Naive thymus-derived CD4-positive, alpha-beta T cell (primary cell): ENCODE measurements at regions not wholly inside any gene's neighbourhood (a gene's known extent, or its start where the extent isn't known, plus 50 kb on each side); places are given as distances from the start of the nearest gene placed in this dataset.

Experiments
- ATAC-seq: fragments of 150-1000 bp; cut with Tn5 transposase; 2 replicates; pipeline ENCODE4 v1.10.0; 2021; ENCODE audit warnings: mild to moderate bottlenecking, moderate library complexity
- CTCF ChIA-PET: fragments of 350-600 bp; sonication (Branson Sonifier 250); formaldehyde crosslinking; loops from one replicate; lab custom pipeline; 2021; ENCODE audit warnings: antibody characterized with exemption; lab: Charles Lee
- POLR2A ChIA-PET: fragments of 350-600 bp; sonication (Branson Sonifier 250); formaldehyde crosslinking; loops from one replicate; lab custom pipeline; 2021; ENCODE audit warnings: antibody characterized with exemption, inconsistent platforms; lab: Charles Lee
- DNase-seq, 9 donors: peaks; one replicate each; pipeline versions ENCODE4 v3.0.0 to v3.0.0-alpha.2; 2020 to 2022; ENCODE audit warnings: mixed read lengths in 1 of 9
- H3K27ac ChIP-seq: one replicate; pipeline ENCODE4 v1.7.0; 2013; ENCODE audit warnings: mild to moderate bottlenecking, low read depth, low read length, moderate library complexity
- H3K27me3 ChIP-seq, 2 donors: one replicate each; pipeline ENCODE4 v1.7.0; 2013; ENCODE audit warnings: low read length in 2 of 2, mild to moderate bottlenecking in 2 of 2, moderate library complexity in 2 of 2; ENCODE audit not compliant: control insufficient read depth in 2 of 2, insufficient read depth in 2 of 2
- H3K36me3 ChIP-seq, 3 experiments: 1 replicate in 2 of 3; 2 replicates in 1 of 3; pipeline ENCODE4 v1.7.0; 2013; ENCODE audit warnings: low read length in 3 of 3, mild to moderate bottlenecking in 3 of 3, moderate library complexity in 1 of 3; ENCODE audit not compliant: insufficient read depth in 3 of 3, control insufficient read depth in 2 of 3
- H3K4me1 ChIP-seq, 2 donors: one replicate each; pipeline ENCODE4 v1.7.0; 2013; ENCODE audit warnings: low read length in 2 of 2, mild to moderate bottlenecking in 2 of 2, moderate library complexity in 1 of 2; ENCODE audit not compliant: control insufficient read depth in 2 of 2, insufficient read depth in 2 of 2
- H3K4me3 ChIP-seq: 2 replicates; pipeline ENCODE4 v1.7.0; 2013; ENCODE audit warnings: mild to moderate bottlenecking, low read length
- H3K9me3 ChIP-seq, 3 experiments: 1 replicate in 2 of 3; 2 replicates in 1 of 3; pipeline ENCODE4 v1.7.0; 2013; ENCODE audit warnings: low read length in 3 of 3; ENCODE audit not compliant: control insufficient read depth in 2 of 3
- H3K27ac Mint-ChIP-seq, 9 donors: one replicate each; pipeline ENCODE4 v1.8.0; 2020 to 2022; ENCODE audit warnings: mixed read lengths in 9 of 9, mild to moderate bottlenecking in 8 of 9, moderate library complexity in 5 of 9, inconsistent platforms in 2 of 9
- H3K27me3 Mint-ChIP-seq, 5 donors: one replicate each; pipeline ENCODE4 v1.8.0; 2021 to 2022; ENCODE audit warnings: mixed read lengths in 5 of 5, mild to moderate bottlenecking in 1 of 5
- H3K36me3 Mint-ChIP-seq, 5 donors: one replicate each; pipeline ENCODE4 v1.8.0; 2020 to 2022; ENCODE audit warnings: mixed read lengths in 5 of 5, mild to moderate bottlenecking in 3 of 5, inconsistent platforms in 1 of 5
- H3K4me1 Mint-ChIP-seq, 7 donors: one replicate each; pipeline ENCODE4 v1.8.0; 2020 to 2022; ENCODE audit warnings: mixed read lengths in 7 of 7, mild to moderate bottlenecking in 3 of 7, inconsistent platforms in 1 of 7
- H3K4me3 Mint-ChIP-seq, 10 donors: one replicate each; pipeline ENCODE4 v1.8.0; 2020 to 2022; ENCODE audit warnings: mild to moderate bottlenecking in 10 of 10, mixed read lengths in 10 of 10, moderate library complexity in 6 of 10, inconsistent platforms in 2 of 10
- H3K9me3 Mint-ChIP-seq, 11 donors: one replicate each; pipeline ENCODE4 v1.8.0; 2020 to 2022; ENCODE audit warnings: mixed read lengths in 11 of 11, mild to moderate bottlenecking in 4 of 11, inconsistent platforms in 1 of 11, moderate library complexity in 1 of 11
- intact Hi-C, 2 donors: fragments of 100-400 bp; cut with micrococcal nuclease; formaldehyde crosslinking; loops; one replicate each; pipeline ENCODE4 v1.15.1; 2023

GRCh38 chr9:84101964-84102632 is 121.5 kb downstream of the RMI1 start:
- POLR2A ChIA-PET, result interaction anchor here (0.8 kb wide), 1 partner anchor 37 kb away, joined by 3 read pairs; no protein-coding TSS in a partner anchor
- H3K9me3 ChIP-seq, result no peaks in the 10 kb centered on the region
- ATAC-seq, result no peak

GRCh38 chr9:84103651-84104377 is 123.2 kb downstream of the RMI1 start:
- Histone ChIP-seq H3K4me1 (peaks cover 0 to 7% of the 10 kb centered on the region in 2 donors), H3K27me3 (peaks cover 0 to 7% of the 10 kb centered on the region in 2 donors), H3K27ac (no peak overlapping the region), H3K36me3 (no peaks in the 10 kb centered on the region), H3K4me3 (no peak overlapping the region), H3K9me3 (no peaks in the 10 kb centered on the region)
- H3K27ac Mint-ChIP-seq, result no peak overlapping the region
- H3K36me3 Mint-ChIP-seq, result peaks cover 0 to 4% (median 0%) of the 10 kb centered on the region in 5 donors
- peaks cover 44 to 61% (median 56%) of the 10 kb centered on the region in 5 donors for H3K27me3 Mint-ChIP-seq
- CTCF ChIA-PET, result no interaction called here
- DNase-seq, result no peak
- no peak for ATAC-seq
- peaks cover 12 to 24% (median 17%) of the 10 kb centered on the region in 7 donors for H3K4me1 Mint-ChIP-seq
- no peak overlapping the region for H3K4me3 Mint-ChIP-seq
- POLR2A ChIA-PET, result no interaction called here
- H3K9me3 Mint-ChIP-seq, result peaks cover 0 to 6% (median 0%) of the 10 kb centered on the region in 11 donors
- intact Hi-C loops, result no loop called here

More at GRCh38 chr9:84101964-84102632, 121.5 kb downstream of the RMI1 start:
- Histone ChIP-seq H3K27ac (no peak overlapping the region), H3K36me3 (no peaks in the 10 kb centered on the region), H3K4me3 (no peak overlapping the region), H3K4me1 (no peaks in the 10 kb centered on the region), H3K27me3 (peaks cover 0 to 3% of the 10 kb centered on the region in 2 donors)
- CTCF ChIA-PET, result interaction anchor here (0.9 kb wide), 1 partner anchor 165 kb away, joined by 7 read pairs; no protein-coding TSS in a partner anchor
- H3K27ac Mint-ChIP-seq, result no peak overlapping the region
- peaks cover 0 to 6% (median 0%) of the 10 kb centered on the region in 11 donors for H3K9me3 Mint-ChIP-seq
- H3K4me3 Mint-ChIP-seq, result no peak overlapping the region
- H3K4me1 Mint-ChIP-seq, result peaks cover 0 to 7% (median 1%) of the 10 kb centered on the region in 7 donors
- intact Hi-C loops, result no loop called here
- H3K36me3 Mint-ChIP-seq, result peaks cover 0 to 4% (median 0%) of the 10 kb centered on the region in 5 donors
- peaks cover 41 to 61% (median 51%) of the 10 kb centered on the region in 5 donors for H3K27me3 Mint-ChIP-seq
- DNase-seq, result no peak

- intact Hi-C loops, result no loop called here
- H3K9me3 Mint-ChIP-seq, result peaks cover 0 to 6% (median 0%) of the 10 kb centered on the region in 11 donors
- CTCF ChIA-PET, result no interaction called here
- no peak for DNase-seq
- Histone ChIP-seq H3K4me1 (peaks cover 0 to 7% of the 10 kb centered on the region in 2 donors), H3K27ac (no peak overlapping the region), H3K27me3 (peaks cover 0 to 4% of the 10 kb centered on the region in 2 donors), H3K9me3 (no peaks in the 10 kb centered on the region), H3K4me3 (no peak overlapping the region), H3K36me3 (no peaks in the 10 kb centered on the region)
- no peaks in the 10 kb centered on the region for H3K36me3 Mint-ChIP-seq
- no peak overlapping the region for H3K27ac Mint-ChIP-seq
- no peak for ATAC-seq
- H3K4me1 Mint-ChIP-seq, result peaks cover 14 to 24% (median 18%) of the 10 kb centered on the region in 7 donors
- peak overlapping the region in 3 of 10 donors; percentile 1 to 31 (median 22) for H3K4me3 Mint-ChIP-seq
- POLR2A ChIA-PET, result no interaction called here
- H3K27me3 Mint-ChIP-seq, result peaks cover 39 to 67% (median 45%) of the 10 kb centered on the region in 5 donors
Observed at GRCh38 chr9:84107081-84107480, 126.5 kb downstream of the RMI1 start.

GRCh38 chr9:84107995-84108394 is 127.4 kb downstream of the RMI1 start:
- Mint-ChIP-seq H3K4me1 (peaks cover 14 to 24% (median 18%) of the 10 kb centered on the region in 7 donors), H3K9me3 (peaks cover 0 to 7% (median 0%) of the 10 kb centered on the region in 11 donors), H3K36me3 (no peaks in the 10 kb centered on the region), H3K4me3 (peak overlapping the region in 2 of 10 donors; percentile 22 to 24), H3K27me3 (peaks cover 39 to 70% (median 43%) of the 10 kb centered on the region in 5 donors), H3K27ac (no peak overlapping the region)
- Histone ChIP-seq H3K4me1 (peaks cover 0 to 7% of the 10 kb centered on the region in 2 donors), H3K9me3 (no peaks in the 10 kb centered on the region), H3K27ac (no peak overlapping the region), H3K4me3 (no peak overlapping the region), H3K27me3 (peaks cover 0 to 4% of the 10 kb centered on the region in 2 donors), H3K36me3 (no peaks in the 10 kb centered on the region)
- no peak for DNase-seq
- no peak for ATAC-seq
- POLR2A ChIA-PET, result no interaction called here
- intact Hi-C loops, result no loop called here
- CTCF ChIA-PET, result no interaction called here

- no peak overlapping the region for H3K27ac ChIP-seq
- H3K4me1 Mint-ChIP-seq, result peaks cover 14 to 21% (median 18%) of the 10 kb centered on the region in 7 donors
- H3K27me3 ChIP-seq, result peaks cover 0 to 4% of the 10 kb centered on the region in 2 donors
- H3K4me3 Mint-ChIP-seq, result no peak overlapping the region
- intact Hi-C loops, result no loop called here
- H3K36me3 ChIP-seq, result no peaks in the 10 kb centered on the region
- peaks cover 0 to 7% of the 10 kb centered on the region in 2 donors for H3K4me1 ChIP-seq
- peaks cover 24 to 54% (median 40%) of the 10 kb centered on the region in 5 donors for H3K27me3 Mint-ChIP-seq
- H3K9me3 Mint-ChIP-seq, result peaks cover 4 to 32% (median 16%) of the 10 kb centered on the region in 11 donors
- no peak for ATAC-seq
- DNase-seq, result no peak
- no peaks in the 10 kb centered on the region for H3K9me3 ChIP-seq
- ChIA-PET POLR2A (no interaction called here), CTCF (no interaction called here)
- H3K36me3 Mint-ChIP-seq, result no peaks in the 10 kb centered on the region
- no peak overlapping the region for H3K4me3 ChIP-seq
- H3K27ac Mint-ChIP-seq, result no peak overlapping the region
Observed at GRCh38 chr9:84111726-84112125, 131.1 kb downstream of the RMI1 start.

GRCh38 chr9:84121991-84122523 is 141.5 kb downstream of the RMI1 start:
- Mint-ChIP-seq H3K9me3 (peaks cover 4 to 21% (median 11%) of the 10 kb centered on the region in 11 donors), H3K27ac (no peak overlapping the region), H3K27me3 (peaks cover 20 to 47% (median 30%) of the 10 kb centered on the region in 5 donors), H3K4me3 (no peak overlapping the region), H3K36me3 (peaks cover 0 to 14% (median 3%) of the 10 kb centered on the region in 5 donors), H3K4me1 (no peaks in the 10 kb centered on the region)
- intact Hi-C loops, result no loop called here
- Histone ChIP-seq H3K4me1 (no peaks in the 10 kb centered on the region), H3K27me3 (no peaks in the 10 kb centered on the region), H3K9me3 (no peaks in the 10 kb centered on the region), H3K4me3 (no peak overlapping the region), H3K27ac (no peak overlapping the region), H3K36me3 (no peaks in the 10 kb centered on the region)
- ATAC-seq (no peak), DNase-seq (no peak)
- CTCF ChIA-PET, result interaction anchor here (0.6 kb wide), 1 partner anchor 24 kb away, joined by 3 read pairs; no protein-coding TSS in a partner anchor
- POLR2A ChIA-PET, result interaction anchor here (0.8 kb wide), 1 partner anchor 53 kb away, joined by 3 read pairs; no protein-coding TSS in a partner anchor
